HEK293T (cell line): ENCODE measurements at regions not wholly inside any gene's neighbourhood (a gene's known extent, or its start where the extent isn't known, plus 50 kb on each side); places are given as distances from the start of the nearest gene placed in this dataset.

Experiments used
- ARNT ChIP-seq: fragments of 450-650 bp; IDR thresholded peaks from 2 replicates; pipeline ENCODE4 v1.6.1; 2017; ENCODE audit warnings: mild to moderate bottlenecking
- BHLHE40 ChIP-seq: fragments of 450-650 bp; IDR thresholded peaks from 2 replicates; pipeline ENCODE4 v1.6.1; 2016; ENCODE audit warnings: mild to moderate bottlenecking, moderate library complexity, borderline replicate concordance
- CTBP1 ChIP-seq: fragments of 450-650 bp; IDR thresholded peaks from 2 replicates; pipeline ENCODE4 v1.6.1; 2016; ENCODE audit warnings: borderline replicate concordance
- ELF4 ChIP-seq: fragments of 450-650 bp; IDR thresholded peaks from 2 replicates; pipeline ENCODE4 v1.6.1; 2017; ENCODE audit warnings: antibody characterized with exemption
- FOXA1 ChIP-seq: fragments of 450-650 bp; IDR thresholded peaks from 2 replicates; pipeline ENCODE4 v1.6.1; 2016; ENCODE audit warnings: mild to moderate bottlenecking
- FOXM1 ChIP-seq: fragments of 450-650 bp; IDR thresholded peaks from 2 replicates; pipeline ENCODE4 v1.6.1; 2017; ENCODE audit warnings: mild to moderate bottlenecking, borderline replicate concordance
- HDGF ChIP-seq: fragments of 450-650 bp; IDR thresholded peaks from 2 replicates; pipeline ENCODE4 v1.6.1; 2017; ENCODE audit warnings: antibody characterized with exemption, borderline replicate concordance
- L3MBTL2 ChIP-seq: fragments of 450-650 bp; conservative IDR thresholded peaks from 2 replicates; pipeline ENCODE4 v1.6.1; 2016; ENCODE audit warnings: mild to moderate bottlenecking
- PKNOX1 ChIP-seq: fragments of 450-650 bp; IDR thresholded peaks from 2 replicates; pipeline ENCODE4 v1.6.1; 2016
- SP1 ChIP-seq: fragments of 450-650 bp; IDR thresholded peaks from 2 replicates; pipeline ENCODE4 v1.6.1; 2017
- SUZ12 ChIP-seq: fragments of 450-650 bp; IDR thresholded peaks from 2 replicates; pipeline ENCODE4 v1.6.1; 2016; ENCODE audit warnings: mild to moderate bottlenecking
- TARDBP ChIP-seq: fragments of 450-650 bp; IDR thresholded peaks from 2 replicates; pipeline ENCODE4 v1.6.1; 2016

GRCh38 chrX:13518126-13518525 lies 51.3 kb upstream of the EGFL6 start:
- TF ChIP-seq TARDBP (no peak), ARNT (no peak), L3MBTL2 (no peak), SUZ12 (no peak), PKNOX1 (no peak), HDGF (no peak), SP1 (no peak), FOXA1 (no peak), ELF4 (no peak), BHLHE40 (no peak), FOXM1 (no peak), CTBP1 (no peak)
